C4-2B (cell line): ENCODE measurements at regions not wholly inside any gene's neighbourhood (a gene's known extent, or its start where the extent isn't known, plus 50 kb on each side); places are given as distances from the start of the nearest gene placed in this dataset.

Experiments
- H3K27ac ChIP-seq: fragments of 450-650 bp; 2 replicates; pipeline ENCODE4 v1.5.1; 2017
- CTCF ChIP-seq: fragments of 450-650 bp; conservative IDR thresholded peaks from 2 replicates; pipeline ENCODE4 v1.5.1; 2017; ENCODE audit warnings: mild to moderate bottlenecking
- ZFX ChIP-seq: fragments of 450-650 bp; IDR thresholded peaks from 2 replicates; pipeline ENCODE4 v1.6.1; 2017

GRCh38 chr15:38975282-38975990, 410.8 kb upstream of the RASGRP1 start:
- no peak overlapping the region for H3K27ac ChIP-seq
- no peak for TF ChIP-seq CTCF
- TF ChIP-seq ZFX = no peak

GRCh38 chr15:38991126-38991525, 426.5 kb upstream of the RASGRP1 start:
- TF ChIP-seq ZFX = no peak
- peak; percentile 68 for TF ChIP-seq CTCF
- no peak overlapping the region; the same call in 1 of the 2 replicates for H3K27ac ChIP-seq

GRCh38 chr15:38991701-38992100, 427.1 kb upstream of the RASGRP1 start:
- TF ChIP-seq ZFX (no peak), CTCF (no peak)
- H3K27ac ChIP-seq = no peak overlapping the region; the same call in 1 of the 2 replicates

GRCh38 chr15:38992506-38992905, 427.9 kb upstream of the RASGRP1 start:
- TF ChIP-seq ZFX (no peak), CTCF (no peak)
- no peak overlapping the region for H3K27ac ChIP-seq

GRCh38 chr15:38992930-38993329, 428.3 kb upstream of the RASGRP1 start:
- no peak for TF ChIP-seq ZFX
- no peak for TF ChIP-seq CTCF
- no peak overlapping the region for H3K27ac ChIP-seq

- no peak overlapping the region for H3K27ac ChIP-seq
- TF ChIP-seq CTCF (no peak), ZFX (no peak)
Measured at GRCh38 chr15:38994310-38994709, 429.7 kb upstream of the RASGRP1 start.

- H3K27ac ChIP-seq = no peak overlapping the region
- TF ChIP-seq ZFX = no peak
- no peak for TF ChIP-seq CTCF
Measured at GRCh38 chr15:38996111-38996631, 431.6 kb upstream of the RASGRP1 start.
